ENCODE measurements at regions not wholly inside any gene's neighbourhood (a gene's known extent, or its start where the extent isn't known, plus 50 kb on each side); places are given as distances from the start of the nearest gene placed in this dataset.

- H3K4me3 ChIP-seq = no peak overlapping the region
- H3K27me3 Mint-ChIP-seq (ENCODE audit: insufficient read depth, low read depth, poor library complexity) = no peaks in the 10 kb centered on the region
- no peaks in the 10 kb centered on the region for H3K4me1 Mint-ChIP-seq
- no peak for DNase-seq (ENCODE audit: low spot score)
- H3K9me3 Mint-ChIP-seq = peaks cover 10% of the 10 kb centered on the region; the same call in 1 of the 3 replicates
- TF ChIP-seq JUNB (IDR thresholded peaks at IDR 0.05; ENCODE audit: unreplicated experiment) (no peak), NANOG (IDR thresholded peaks at IDR 0.05; ENCODE audit: borderline replicate concordance) (no peak), CREB1 (CRISPR knock-in tag; IDR thresholded peaks at IDR 0.05; ENCODE audit: low read depth) (no peak), CTCF (conservative IDR thresholded peaks at IDR 0.05; ENCODE audit: low read depth in 2 of 2) (no peak), ZNF114 (CRISPR knock-in tag; IDR thresholded peaks at IDR 0.05) (no peak), EZH2phosphoT487 (IDR thresholded peaks at IDR 0.05; ENCODE audit: unreplicated experiment) (no peak), EZH2 (IDR thresholded peaks at IDR 0.05; ENCODE audit: low read depth, unreplicated experiment) (no peak), STAT1 (IDR thresholded peaks at IDR 0.05; ENCODE audit: unreplicated experiment) (no peak), ZNF462 (CRISPR knock-in tag; IDR thresholded peaks at IDR 0.05) (no peak), POLR2AphosphoS5 (IDR thresholded peaks at IDR 0.05; ENCODE audit: low read depth) (no peak), ETS1 (IDR thresholded peaks at IDR 0.05) (no peak), ZNF331 (CRISPR knock-in tag; IDR thresholded peaks at IDR 0.05; ENCODE audit: low read depth) (no peak), REST (IDR thresholded peaks at IDR 0.05; ENCODE audit: unreplicated experiment) (no peak)
- H3K36me3 ChIP-seq (ENCODE audit: insufficient read depth) = no peaks in the 10 kb centered on the region
- no peaks in the 10 kb centered on the region for H3K4me1 ChIP-seq (ENCODE audit: insufficient read depth)
- H3K27ac Mint-ChIP-seq = no peak overlapping the region
- H3K36me3 Mint-ChIP-seq (ENCODE audit: low read depth) = peaks cover 9% of the 10 kb centered on the region; the same call in 2 of the 3 replicates
- H3K27ac ChIP-seq (ENCODE audit: low read depth) = no peak overlapping the region
- H3K79me2 ChIP-seq (replicated peaks; ENCODE audit: insufficient read depth) = no peaks in the 10 kb centered on the region
- peaks cover 5% of the 10 kb centered on the region; the same call in 1 of the 2 replicates for H3K9me2 ChIP-seq (ENCODE audit: insufficient read depth)
- H2AFZ ChIP-seq = no peak overlapping the region
- ATAC-seq = no peak
- no peaks in the 10 kb centered on the region for H3K27me3 ChIP-seq (ENCODE audit: insufficient read depth)
- H3F3A ChIP-seq (replicated peaks; ENCODE audit: low read depth) = no peaks in the 10 kb centered on the region
- H3K4me2 ChIP-seq = no peak overlapping the region
- H3K4me3 Mint-ChIP-seq = no peak overlapping the region
- H4K20me1 ChIP-seq (replicated peaks; ENCODE audit: insufficient read depth) = no peaks in the 10 kb centered on the region
These were observed 176.5 kb upstream of the CTNND2 start for GRCh38 chr5:12080761-12081160.

Measured in GM23338 (cell line).